HCT116 (cell line): ENCODE measurements at regions not wholly inside any gene's neighbourhood (a gene's known extent, or its start where the extent isn't known, plus 50 kb on each side); places are given as distances from the start of the nearest gene placed in this dataset.
"Not testable (repeated sequence)": the region's sequence is repeated elsewhere in the genome, so short reads cannot be mapped to it uniquely, and the experiment has no call there.

Experiments
- ATAC-seq: fragments of 200-7000 bp; cut with Tn5 transposase; 2 replicates; pipeline ENCODE4 v1.9.1; 2020; ENCODE audit warnings: mild to moderate bottlenecking, moderate library complexity
- BruUV-seq: library from RNA; stranded (reverse); fragments of 400-500 nt; replicated peaks from 2 replicates; lab custom pipeline; 2021; lab: Mats Ljungman, UMichigan
- CTCF ChIA-PET: fragments of 300-600 bp; sonication (Branson Sonifier 250); formaldehyde crosslinking; loops from one replicate; lab custom pipeline; 2021; ENCODE audit warnings: antibody characterized with exemption; lab: Charles Lee
- POLR2A ChIA-PET: fragments of 300-600, 350-600 bp; sonication (Branson Sonifier 250); formaldehyde crosslinking; loops from one replicate; lab custom pipeline; 2021; ENCODE audit warnings: antibody characterized with exemption; lab: Charles Lee
- RAD21 ChIA-PET, 2 experiments: fragments of 300-600 bp; sonication (Branson Sonifier 250); formaldehyde crosslinking; loops; one replicate each; lab custom pipeline; 2023; ENCODE audit warnings: low total read pairs in 2 of 2; ENCODE audit not compliant: uncharacterized antibody in 2 of 2, unreplicated experiment in 2 of 2, low non-redundant PET in 1 of 2; lab: Charles Lee
- DNase-seq: peaks from one replicate; pipeline ENCODE4 v3.0.0-alpha.2; 2010; ENCODE audit warnings: low read depth, low spot score
- H2AFZ ChIP-seq: fragments of 200-600 bp; shearing (Covaris generic), sonication (generic); 2 replicates; pipeline ENCODE4 v1.6.1; 2017; ENCODE audit warnings: low read depth, mixed run types, mixed read lengths, antibody characterized with exemption, low read length; ENCODE audit not compliant: poor library complexity, severe bottlenecking
- H3K27ac ChIP-seq: 2 replicates; pipeline ENCODE4 v1.5.1; 2012; ENCODE audit warnings: low read depth, low read length
- H3K27me3 ChIP-seq: fragments of 200-600 bp; sonication (generic); 2 replicates; pipeline ENCODE4 v1.6.1; 2016; ENCODE audit warnings: mixed run types, low read length, mixed read lengths; ENCODE audit not compliant: insufficient read depth
- H3K36me3 ChIP-seq, 2 experiments: fragments of 200-500 bp in 1 of 2; fragments of 200-600 bp in 1 of 2; sonication (Bioruptor generic) in 1 of 2; sonication (generic) in 1 of 2; 2 replicates each; pipeline versions ENCODE4 v1.5.1 to v1.6.1; 2014 to 2016; ENCODE audit warnings: low read length in 2 of 2, inconsistent platforms in 1 of 2, mixed read lengths in 1 of 2, mixed run types in 1 of 2; ENCODE audit not compliant: insufficient read depth in 2 of 2, control insufficient read depth in 1 of 2
- H3K4me1 ChIP-seq, 2 experiments: fragments of 200-600 bp in 1 of 2; sonication (generic) in 1 of 2; 2 replicates each; pipeline versions ENCODE4 v1.5.1 to v1.6.1; 2012 to 2017; ENCODE audit warnings: low read length in 2 of 2, inconsistent platforms in 1 of 2, mild to moderate bottlenecking in 1 of 2, mixed read lengths in 1 of 2, mixed run types in 1 of 2, moderate library complexity in 1 of 2; ENCODE audit not compliant: insufficient read depth in 2 of 2, control insufficient read depth in 1 of 2
- H3K4me2 ChIP-seq: fragments of 200-600 bp; sonication (generic); 2 replicates; pipeline ENCODE4 v1.6.1; 2017; ENCODE audit warnings: mixed run types, low read length, mixed read lengths
- H3K4me3 ChIP-seq, 2 experiments: fragments of 200-600 bp in 1 of 2; sonication (generic) in 1 of 2; replicated peaks in 1 of 2; 2 replicates each; pipeline ENCODE4 v1.5.1; 2011 to 2016; ENCODE audit warnings: low read length in 2 of 2, control low read depth in 1 of 2, low read depth in 1 of 2, mild to moderate bottlenecking in 1 of 2, mixed read lengths in 1 of 2, mixed run types in 1 of 2
- H3K79me2 ChIP-seq: fragments of 200-600 bp; sonication (generic); 2 replicates; pipeline ENCODE4 v1.6.1; 2017; ENCODE audit warnings: mild to moderate bottlenecking, mixed run types, low read length, moderate library complexity, mixed read lengths; ENCODE audit not compliant: insufficient read depth
- H3K9ac ChIP-seq: fragments of 200-600 bp; sonication (generic); 2 replicates; pipeline ENCODE4 v1.6.1; 2016; ENCODE audit warnings: low read length, mixed read lengths
- H3K9me2 ChIP-seq: fragments of 200-600 bp; sonication (generic), shearing (Covaris generic); 2 replicates; pipeline ENCODE4 v1.6.1; 2017; ENCODE audit warnings: mixed run types, mild to moderate bottlenecking, moderate library complexity; ENCODE audit not compliant: insufficient read depth
- H3K9me3 ChIP-seq, 2 experiments: fragments of 200-500 bp in 1 of 2; fragments of 200-600 bp in 1 of 2; sonication (Bioruptor generic) in 1 of 2; sonication (generic) in 1 of 2; 2 replicates each; pipeline ENCODE4 v1.6.1; 2014 to 2017; ENCODE audit warnings: low read length in 2 of 2, mixed read lengths in 2 of 2, inconsistent platforms in 1 of 2, low read depth in 1 of 2, mild to moderate bottlenecking in 1 of 2, mixed run types in 1 of 2, moderate library complexity in 1 of 2; ENCODE audit not compliant: control insufficient read depth in 1 of 2, insufficient read depth in 1 of 2
- H4K20me1 ChIP-seq: fragments of 200-600 bp; sonication (generic), shearing (Covaris generic); 2 replicates; pipeline ENCODE4 v1.6.1; 2017; ENCODE audit warnings: mixed run types, mild to moderate bottlenecking, moderate library complexity; ENCODE audit not compliant: insufficient read depth
- CBX3 ChIP-seq: IDR thresholded peaks from 2 replicates; pipeline ENCODE4 v1.6.1; 2012; ENCODE audit warnings: low read depth
- CEBPB ChIP-seq: IDR thresholded peaks from 2 replicates; pipeline ENCODE4 v1.6.1; 2012; ENCODE audit warnings: low read depth
- EGR1 ChIP-seq: IDR thresholded peaks from 2 replicates; pipeline ENCODE4 v1.6.1; 2012; ENCODE audit warnings: low read depth
- EZH2phosphoT487 ChIP-seq: fragments of 200-600 bp; IDR thresholded peaks from 2 replicates; pipeline ENCODE4 v1.6.1; 2018; ENCODE audit warnings: antibody characterized with exemption, borderline replicate concordance
- FOSL1 ChIP-seq: IDR thresholded peaks from 2 replicates; pipeline ENCODE4 v1.6.1; 2012; ENCODE audit warnings: low read depth
- SP1 ChIP-seq: IDR thresholded peaks from 2 replicates; pipeline ENCODE4 v1.6.1; 2012; ENCODE audit warnings: low read depth
- ZBTB33 ChIP-seq: IDR thresholded peaks from 2 replicates; pipeline ENCODE4 v1.6.1; 2011; ENCODE audit warnings: mild to moderate bottlenecking, low read length, moderate library complexity; ENCODE audit not compliant: insufficient replicate concordance; ENCODE audit errors: extremely low read depth
- ZFX ChIP-seq: fragments of 450-650 bp; IDR thresholded peaks from 2 replicates; pipeline ENCODE4 v1.6.1; 2017
- ZNF274 ChIP-seq: fragments of 200-500 bp; sonication (Bioruptor generic); IDR thresholded peaks from 2 replicates; pipeline ENCODE4 v1.6.1; 2014; ENCODE audit warnings: mild to moderate bottlenecking, low read depth, low read length, inconsistent platforms
- intact Hi-C: fragments of 100-400 bp; cut with micrococcal nuclease; formaldehyde crosslinking; loops from 2 replicates; pipeline ENCODE4 v1.10.0; 2022
- TF ChIP-seq, protein P1 (sequence below): IDR thresholded peaks from 2 replicates; pipeline ENCODE4 v1.6.1; 2012; ENCODE audit warnings: low read depth

DNA sequence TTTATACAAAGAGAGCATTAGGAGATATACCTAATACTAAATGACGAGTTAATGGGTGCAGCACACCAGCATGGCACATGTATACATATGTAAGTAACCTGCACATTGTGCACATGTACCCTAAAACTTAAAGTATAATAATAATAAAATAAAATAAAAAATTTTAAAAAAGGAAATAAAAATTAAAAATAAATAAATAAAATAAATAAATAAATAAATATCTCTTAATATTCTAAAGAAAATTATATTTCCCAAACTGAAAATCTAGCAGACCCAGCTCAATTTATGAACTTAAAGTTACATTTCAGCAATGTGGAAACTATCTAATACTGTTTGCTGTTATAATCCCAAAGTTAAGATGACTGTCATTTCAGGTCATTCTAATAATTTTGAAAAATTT is 319.2 kb upstream of the TFAP2D start:
- not testable (repeated sequence) for ATAC-seq, H3K4me2 ChIP-seq

DNA sequence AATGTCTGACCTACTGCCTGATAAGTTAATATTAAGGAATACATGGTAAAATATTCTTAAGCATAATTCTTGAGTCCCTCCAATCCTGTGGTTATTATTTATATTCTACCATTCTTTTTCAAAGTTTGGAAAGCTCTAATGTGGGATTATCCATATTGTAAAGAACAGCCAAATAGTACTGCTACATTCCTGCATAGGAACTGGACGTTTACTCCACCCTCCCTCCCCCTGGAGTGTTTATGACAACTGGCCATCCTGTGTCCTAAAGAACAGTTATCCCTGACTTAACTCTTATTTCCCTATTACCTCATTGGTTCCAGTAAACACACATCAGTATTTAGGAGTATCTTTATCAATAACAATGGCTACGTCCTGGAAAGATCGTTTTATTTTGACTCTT is 308.7 kb upstream of the TFAP2D start:
- Histone ChIP-seq H3K36me3 (no peaks in the 10 kb centered on the region), H3K79me2 (no peaks in the 10 kb centered on the region), H3K4me1 (no peaks in the 10 kb centered on the region), H3K4me3 (no peak overlapping the region), H2AFZ (no peak overlapping the region), H3K9me2 (no peaks in the 10 kb centered on the region), H3K27me3 (no peaks in the 10 kb centered on the region), H3K9me3 (peaks cover 0 to 8% of the 10 kb centered on the region in 2 experiments; a peak in 2 of 4 replicates), H3K27ac (no peak overlapping the region), H3K9ac (no peak overlapping the region), H3K4me2 (no peak overlapping the region), H4K20me1 (no peaks in the 10 kb centered on the region)
- intact Hi-C loops: no loop called here
- CTCF ChIA-PET: no interaction called here
- DNase-seq (no peak), ATAC-seq (no peak)
- POLR2A ChIA-PET: no interaction called here
- RAD21 ChIA-PET: no interaction called here
- BruUV-seq: no TSS peak
- TF ChIP-seq, protein P1, sequence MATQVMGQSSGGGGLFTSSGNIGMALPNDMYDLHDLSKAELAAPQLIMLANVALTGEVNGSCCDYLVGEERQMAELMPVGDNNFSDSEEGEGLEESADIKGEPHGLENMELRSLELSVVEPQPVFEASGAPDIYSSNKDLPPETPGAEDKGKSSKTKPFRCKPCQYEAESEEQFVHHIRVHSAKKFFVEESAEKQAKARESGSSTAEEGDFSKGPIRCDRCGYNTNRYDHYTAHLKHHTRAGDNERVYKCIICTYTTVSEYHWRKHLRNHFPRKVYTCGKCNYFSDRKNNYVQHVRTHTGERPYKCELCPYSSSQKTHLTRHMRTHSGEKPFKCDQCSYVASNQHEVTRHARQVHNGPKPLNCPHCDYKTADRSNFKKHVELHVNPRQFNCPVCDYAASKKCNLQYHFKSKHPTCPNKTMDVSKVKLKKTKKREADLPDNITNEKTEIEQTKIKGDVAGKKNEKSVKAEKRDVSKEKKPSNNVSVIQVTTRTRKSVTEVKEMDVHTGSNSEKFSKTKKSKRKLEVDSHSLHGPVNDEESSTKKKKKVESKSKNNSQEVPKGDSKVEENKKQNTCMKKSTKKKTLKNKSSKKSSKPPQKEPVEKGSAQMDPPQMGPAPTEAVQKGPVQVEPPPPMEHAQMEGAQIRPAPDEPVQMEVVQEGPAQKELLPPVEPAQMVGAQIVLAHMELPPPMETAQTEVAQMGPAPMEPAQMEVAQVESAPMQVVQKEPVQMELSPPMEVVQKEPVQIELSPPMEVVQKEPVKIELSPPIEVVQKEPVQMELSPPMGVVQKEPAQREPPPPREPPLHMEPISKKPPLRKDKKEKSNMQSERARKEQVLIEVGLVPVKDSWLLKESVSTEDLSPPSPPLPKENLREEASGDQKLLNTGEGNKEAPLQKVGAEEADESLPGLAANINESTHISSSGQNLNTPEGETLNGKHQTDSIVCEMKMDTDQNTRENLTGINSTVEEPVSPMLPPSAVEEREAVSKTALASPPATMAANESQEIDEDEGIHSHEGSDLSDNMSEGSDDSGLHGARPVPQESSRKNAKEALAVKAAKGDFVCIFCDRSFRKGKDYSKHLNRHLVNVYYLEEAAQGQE: no peak
- TF ChIP-seq EGR1 (no peak), CEBPB (no peak), CBX3 (no peak), ZBTB33 (no peak), EZH2phosphoT487 (no peak), FOSL1 (no peak), ZNF274 (no peak), ZFX (no peak), SP1 (no peak)

More for the DNA sequence above, 319.2 kb upstream of the TFAP2D start:
- H4K20me1 ChIP-seq, H3K36me3 ChIP-seq, H3K27me3 ChIP-seq, H3K79me2 ChIP-seq, RAD21 ChIA-PET, BruUV-seq, CTCF ChIA-PET, H2AFZ ChIP-seq, H3K9me2 ChIP-seq, intact Hi-C loops, H3K27ac ChIP-seq, H3K9ac ChIP-seq, H3K4me3 ChIP-seq, DNase-seq, H3K4me1 ChIP-seq, POLR2A ChIA-PET: not testable (repeated sequence)
- H3K9me3 ChIP-seq: peaks cover 0 to 16% of the 10 kb centered on the region in 2 experiments; a peak in 2 of 4 replicates
